Non-pigmented ciliary epithelial cell (primary cell): ENCODE measurements at regions not wholly inside any gene's neighbourhood (a gene's known extent, or its start where the extent isn't known, plus 50 kb on each side); places are given as distances from the start of the nearest gene placed in this dataset.

ENCODE experiments used
- DNase-seq: peaks from one replicate; pipeline ENCODE4 v3.0.0-alpha.2; 2010; ENCODE audit warnings: low read depth

GRCh38 chr1:238898856-238899255, 487.5 kb upstream of the CHRM3 start:
- DNase-seq, result no peak

GRCh38 chr1:238895911-238896310, 490.5 kb upstream of the CHRM3 start:
- DNase-seq, result no peak

GRCh38 chr1:238892612-238893011, 493.8 kb upstream of the CHRM3 start:
- DNase-seq, result no peak

- DNase-seq, result no peak
These were observed 524.9 kb upstream of the CHRM3 start for GRCh38 chr1:238861342-238862066.

GRCh38 chr1:238833919-238834318, 552.4 kb upstream of the CHRM3 start:
- no peak for DNase-seq

- DNase-seq, result no peak
These were observed 554.3 kb upstream of the CHRM3 start for GRCh38 chr1:238832106-238832505.

- no peak for DNase-seq
These were observed 556.2 kb upstream of the CHRM3 start for GRCh38 chr1:238830036-238830611.

- no peak for DNase-seq
These were observed 559.5 kb upstream of the CHRM3 start for GRCh38 chr1:238826891-238827290.

GRCh38 chr1:238823416-238823815, 563.0 kb upstream of the CHRM3 start:
- DNase-seq, result no peak

GRCh38 chr1:238811211-238811879, 575.0 kb upstream of the CHRM3 start:
- peak; percentile 4 for DNase-seq

GRCh38 chr1:238790882-238791281, 595.5 kb upstream of the CHRM3 start:
- DNase-seq, result no peak

- DNase-seq, result no peak
These were observed 596.3 kb upstream of the CHRM3 start for GRCh38 chr1:238789916-238790667.

- DNase-seq, result no peak
These were observed 598.9 kb upstream of the CHRM3 start for GRCh38 chr1:238787471-238787870.

GRCh38 chr1:238783633-238784032, 602.7 kb upstream of the CHRM3 start:
- no peak for DNase-seq

GRCh38 chr1:238779716-238780115, 606.7 kb upstream of the CHRM3 start:
- DNase-seq, result no peak

GRCh38 chr1:238778113-238778512, 608.3 kb upstream of the CHRM3 start:
- DNase-seq, result no peak

- DNase-seq, result no peak
These were observed 608.8 kb upstream of the CHRM3 start for GRCh38 chr1:238777551-238777950.

GRCh38 chr1:238776126-238776525, 610.2 kb upstream of the CHRM3 start:
- no peak for DNase-seq

GRCh38 chr1:238772322-238772721, 614.0 kb upstream of the CHRM3 start:
- no peak for DNase-seq

GRCh38 chr1:238767321-238767720, 619.0 kb upstream of the CHRM3 start:
- DNase-seq, result no peak

GRCh38 chr1:238764779-238765178, 621.6 kb upstream of the CHRM3 start:
- no peak for DNase-seq

- DNase-seq, result no peak
These were observed 633.1 kb upstream of the CHRM3 start for GRCh38 chr1:238753252-238753651.

- DNase-seq, result no peak
These were observed 634.0 kb upstream of the CHRM3 start for GRCh38 chr1:238752327-238752726.
